ENCODE measurements at regions not wholly inside any gene's neighbourhood (a gene's known extent, or its start where the extent isn't known, plus 50 kb on each side); places are given as distances from the start of the nearest gene placed in this dataset.

DNA sequence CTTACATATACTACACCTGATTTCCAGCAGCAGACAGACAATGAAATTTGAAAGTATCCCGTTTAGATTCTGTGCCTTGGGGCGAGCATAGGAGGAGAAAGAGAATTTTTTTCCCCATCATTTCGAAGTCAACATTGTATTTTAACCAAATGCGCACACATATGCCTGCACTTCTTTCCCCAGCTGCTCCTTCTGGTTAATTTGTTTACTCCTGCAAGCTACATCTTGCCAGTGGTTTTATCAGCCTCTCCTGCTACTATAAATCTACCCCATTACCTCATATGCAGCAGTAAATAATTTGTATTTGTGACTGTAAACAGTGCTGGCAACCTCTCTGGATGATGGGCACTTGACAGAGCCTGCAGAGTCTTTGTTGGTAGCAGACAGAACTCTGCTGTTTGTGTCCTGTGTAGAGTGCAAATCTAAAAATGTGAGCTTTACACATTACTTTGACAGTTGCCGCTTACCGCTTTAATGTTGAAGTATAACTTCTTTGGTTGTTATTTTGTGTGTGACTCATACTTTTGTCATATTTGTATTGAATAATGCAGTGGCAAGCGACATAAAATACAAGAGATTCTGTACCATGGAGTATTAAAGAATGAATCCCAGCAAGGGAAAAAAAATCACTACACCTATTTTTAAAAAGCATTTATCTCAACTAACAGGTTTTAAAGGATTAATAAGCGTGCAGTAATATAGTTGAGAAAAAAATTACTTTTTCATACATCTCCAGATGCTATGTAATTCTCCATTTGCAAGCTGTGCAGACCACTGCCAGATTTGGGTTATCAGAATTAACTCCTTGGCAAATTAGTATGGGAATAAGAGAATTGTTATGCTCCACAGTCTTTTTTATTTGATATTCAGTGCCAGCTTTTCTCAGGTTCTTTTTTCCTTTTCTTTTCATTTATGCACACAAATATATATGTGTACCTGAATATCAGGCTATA is 536.8 kb downstream of the XIRP2 start:
- TF ChIP-seq, protein P1, sequence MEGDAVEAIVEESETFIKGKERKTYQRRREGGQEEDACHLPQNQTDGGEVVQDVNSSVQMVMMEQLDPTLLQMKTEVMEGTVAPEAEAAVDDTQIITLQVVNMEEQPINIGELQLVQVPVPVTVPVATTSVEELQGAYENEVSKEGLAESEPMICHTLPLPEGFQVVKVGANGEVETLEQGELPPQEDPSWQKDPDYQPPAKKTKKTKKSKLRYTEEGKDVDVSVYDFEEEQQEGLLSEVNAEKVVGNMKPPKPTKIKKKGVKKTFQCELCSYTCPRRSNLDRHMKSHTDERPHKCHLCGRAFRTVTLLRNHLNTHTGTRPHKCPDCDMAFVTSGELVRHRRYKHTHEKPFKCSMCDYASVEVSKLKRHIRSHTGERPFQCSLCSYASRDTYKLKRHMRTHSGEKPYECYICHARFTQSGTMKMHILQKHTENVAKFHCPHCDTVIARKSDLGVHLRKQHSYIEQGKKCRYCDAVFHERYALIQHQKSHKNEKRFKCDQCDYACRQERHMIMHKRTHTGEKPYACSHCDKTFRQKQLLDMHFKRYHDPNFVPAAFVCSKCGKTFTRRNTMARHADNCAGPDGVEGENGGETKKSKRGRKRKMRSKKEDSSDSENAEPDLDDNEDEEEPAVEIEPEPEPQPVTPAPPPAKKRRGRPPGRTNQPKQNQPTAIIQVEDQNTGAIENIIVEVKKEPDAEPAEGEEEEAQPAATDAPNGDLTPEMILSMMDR (IDR thresholded peaks at IDR 0.05; ENCODE audit: low read length), result no peak
- TF ChIP-seq EZH2 (optimal IDR thresholded peaks at IDR 0.05; ENCODE audit: low read depth, low read length) (no peak), EZH2phosphoT487 (IDR thresholded peaks at IDR 0.05; ENCODE audit: low read length) (no peak)

All from MM.1S (cell line).